Embryonic facial prominence (tissue), 1 donor: ENCODE measurements at regions not wholly inside any gene's neighbourhood (a gene's known extent, or its start where the extent isn't known, plus 50 kb on each side); places are given as distances from the start of the nearest gene placed in this dataset.
"Not testable (repeated sequence)": the region's sequence is repeated elsewhere in the genome, so short reads cannot be mapped to it uniquely, and the experiment has no call there.

Experiments
- DNase-seq: peaks from one replicate; pipeline ENCODE4 v3.0.0-alpha.2; 2016; ENCODE audit errors: extremely low spot score

- DNase-seq, result no peak
These were observed 375.9 kb downstream of the NXPH1 start for GRCh38 chr7:8809320-8809719.

GRCh38 chr7:8817448-8818036 lies 384.1 kb downstream of the NXPH1 start:
- DNase-seq, result no peak

- no peak for DNase-seq
These were observed 385.0 kb downstream of the NXPH1 start for GRCh38 chr7:8818406-8818805.

- no peak for DNase-seq
These were observed 389.2 kb downstream of the NXPH1 start for GRCh38 chr7:8822595-8822994.

- DNase-seq, result no peak
These were observed 390.1 kb downstream of the NXPH1 start for GRCh38 chr7:8823486-8823885.

- no peak for DNase-seq
These were observed 393.9 kb downstream of the NXPH1 start for GRCh38 chr7:8827329-8827728.

GRCh38 chr7:8829100-8829499 lies 395.7 kb downstream of the NXPH1 start:
- no peak for DNase-seq

GRCh38 chr7:8831376-8831775 lies 398.0 kb downstream of the NXPH1 start:
- no peak for DNase-seq

GRCh38 chr7:8833355-8833754 lies 399.9 kb downstream of the NXPH1 start:
- DNase-seq, result no peak

GRCh38 chr7:8841171-8841570 lies 407.8 kb downstream of the NXPH1 start:
- no peak for DNase-seq

- no peak for DNase-seq
These were observed 438.3 kb downstream of the NXPH1 start for GRCh38 chr7:8871716-8872115.

GRCh38 chr7:8881916-8882315 lies 448.5 kb downstream of the NXPH1 start:
- no peak for DNase-seq

GRCh38 chr7:8885480-8886000 lies 452.1 kb downstream of the NXPH1 start:
- DNase-seq, result no peak

- not testable (repeated sequence) for DNase-seq
These were observed 456.9 kb downstream of the NXPH1 start for GRCh38 chr7:8890346-8890745.

GRCh38 chr7:8893775-8894174 lies 460.4 kb downstream of the NXPH1 start:
- no peak for DNase-seq

- no peak for DNase-seq
These were observed 473.1 kb downstream of the NXPH1 start for GRCh38 chr7:8906396-8907075.

GRCh38 chr7:8908889-8909288 lies 475.5 kb downstream of the NXPH1 start:
- DNase-seq, result no peak

GRCh38 chr7:8913682-8914081 lies 480.3 kb downstream of the NXPH1 start:
- DNase-seq, result no peak

GRCh38 chr7:8921807-8922206 lies 488.4 kb downstream of the NXPH1 start:
- DNase-seq, result no peak

- DNase-seq, result no peak
These were observed 489.3 kb downstream of the NXPH1 start for GRCh38 chr7:8922726-8923125.

- no peak for DNase-seq
These were observed 489.9 kb downstream of the NXPH1 start for GRCh38 chr7:8923164-8923806.

- no peak for DNase-seq
These were observed 498.7 kb downstream of the NXPH1 start for GRCh38 chr7:8931906-8932646.
